Activated B cell treated with CpG ODN at 0.5 μM for 24 hours (primary cell): ENCODE measurements at regions not wholly inside any gene's neighbourhood (a gene's known extent, or its start where the extent isn't known, plus 50 kb on each side); places are given as distances from the start of the nearest gene placed in this dataset.

ENCODE experiments used
- ATAC-seq: fragments of 200-7000 bp; cut with Tn5 transposase; one replicate; pipeline ENCODE4 v1.10.0; 2021; ENCODE audit warnings: low read depth, mild to moderate bottlenecking, moderate library complexity
- CTCF ChIA-PET: fragments of 350-600 bp; sonication (Branson Sonifier 250); formaldehyde crosslinking; loops from one replicate; lab custom pipeline; 2021; ENCODE audit warnings: antibody characterized with exemption; lab: Charles Lee
- POLR2A ChIA-PET: fragments of 350-600 bp; sonication (Branson Sonifier 250); formaldehyde crosslinking; loops from one replicate; lab custom pipeline; 2021; ENCODE audit warnings: antibody characterized with exemption; lab: Charles Lee
- DNase-seq: peaks from one replicate; pipeline ENCODE4 v3.0.0; 2022
- H3K27ac Mint-ChIP-seq: one replicate; pipeline ENCODE4 v1.8.0; 2020; ENCODE audit warnings: mixed read lengths
- H3K27me3 Mint-ChIP-seq: one replicate; pipeline ENCODE4 v1.8.0; 2021; ENCODE audit warnings: mixed read lengths
- H3K36me3 Mint-ChIP-seq: one replicate; pipeline ENCODE4 v1.8.0; 2021; ENCODE audit warnings: low read depth, mixed read lengths
- H3K4me1 Mint-ChIP-seq: one replicate; pipeline ENCODE4 v1.8.0; 2021; ENCODE audit warnings: mixed read lengths
- H3K4me3 Mint-ChIP-seq: one replicate; pipeline ENCODE4 v1.8.0; 2020; ENCODE audit warnings: mild to moderate bottlenecking, mixed read lengths
- H3K9me3 Mint-ChIP-seq: one replicate; pipeline ENCODE4 v1.8.0; 2020; ENCODE audit warnings: mixed read lengths
- intact Hi-C: fragments of 100-400 bp; cut with micrococcal nuclease; formaldehyde crosslinking; loops from one replicate; pipeline ENCODE4 v1.15.1; 2024
- TF ChIP-seq, protein P1 (sequence below): fragments of 200-600 bp; IDR thresholded peaks from one replicate; pipeline ENCODE4 v1.8.0; 2022; ENCODE audit warnings: antibody characterized with exemption, mild to moderate bottlenecking

- H3K36me3 Mint-ChIP-seq, result no peaks in the 10 kb centered on the region
- no peaks in the 10 kb centered on the region for H3K4me1 Mint-ChIP-seq
- H3K4me3 Mint-ChIP-seq, result no peak overlapping the region
- TF ChIP-seq, protein P1, sequence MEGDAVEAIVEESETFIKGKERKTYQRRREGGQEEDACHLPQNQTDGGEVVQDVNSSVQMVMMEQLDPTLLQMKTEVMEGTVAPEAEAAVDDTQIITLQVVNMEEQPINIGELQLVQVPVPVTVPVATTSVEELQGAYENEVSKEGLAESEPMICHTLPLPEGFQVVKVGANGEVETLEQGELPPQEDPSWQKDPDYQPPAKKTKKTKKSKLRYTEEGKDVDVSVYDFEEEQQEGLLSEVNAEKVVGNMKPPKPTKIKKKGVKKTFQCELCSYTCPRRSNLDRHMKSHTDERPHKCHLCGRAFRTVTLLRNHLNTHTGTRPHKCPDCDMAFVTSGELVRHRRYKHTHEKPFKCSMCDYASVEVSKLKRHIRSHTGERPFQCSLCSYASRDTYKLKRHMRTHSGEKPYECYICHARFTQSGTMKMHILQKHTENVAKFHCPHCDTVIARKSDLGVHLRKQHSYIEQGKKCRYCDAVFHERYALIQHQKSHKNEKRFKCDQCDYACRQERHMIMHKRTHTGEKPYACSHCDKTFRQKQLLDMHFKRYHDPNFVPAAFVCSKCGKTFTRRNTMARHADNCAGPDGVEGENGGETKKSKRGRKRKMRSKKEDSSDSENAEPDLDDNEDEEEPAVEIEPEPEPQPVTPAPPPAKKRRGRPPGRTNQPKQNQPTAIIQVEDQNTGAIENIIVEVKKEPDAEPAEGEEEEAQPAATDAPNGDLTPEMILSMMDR, result no peak
- H3K27me3 Mint-ChIP-seq, result no peaks in the 10 kb centered on the region
- intact Hi-C loops, result no loop called here
- ChIA-PET CTCF (no interaction called here), POLR2A (no interaction called here)
- DNase-seq (no peak), ATAC-seq (no peak)
- H3K9me3 Mint-ChIP-seq, result no peaks in the 10 kb centered on the region
- H3K27ac Mint-ChIP-seq, result no peak overlapping the region
These were observed 91.7 kb upstream of the DSCAM start for GRCh38 chr21:40938611-40939010.

DNA sequence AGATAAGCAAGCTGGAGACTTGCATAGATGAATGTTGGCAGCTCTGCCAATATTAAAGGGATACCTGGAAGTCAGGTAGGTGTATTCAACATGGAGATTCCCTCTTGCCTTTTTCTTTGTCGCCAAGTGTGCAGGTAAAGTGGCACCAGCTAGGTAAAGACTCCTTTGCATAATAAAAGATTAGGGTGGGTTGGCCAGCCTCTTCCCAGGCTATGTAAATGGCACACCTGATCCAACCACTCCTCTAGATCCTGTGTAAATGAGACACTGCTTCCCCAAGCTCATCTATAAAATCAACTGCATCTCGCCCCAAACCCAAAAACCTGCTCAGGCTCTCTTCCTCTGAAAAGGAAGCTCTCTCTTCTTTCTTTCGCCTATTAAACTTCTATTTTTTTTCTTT lies 100.8 kb upstream of the DSCAM start:
- Mint-ChIP-seq H3K9me3 (peaks cover 18% of the 10 kb centered on the region), H3K4me1 (no peaks in the 10 kb centered on the region), H3K4me3 (no peak overlapping the region), H3K36me3 (no peaks in the 10 kb centered on the region), H3K27me3 (no peaks in the 10 kb centered on the region), H3K27ac (no peak overlapping the region)
- TF ChIP-seq, protein P1, result no peak
- ATAC-seq (no peak), DNase-seq (no peak)
- ChIA-PET POLR2A (no interaction called here), CTCF (no interaction called here)
- intact Hi-C loops, result no loop called here

GRCh38 chr21:40950970-40951369 lies 104.0 kb upstream of the DSCAM start:
- H3K36me3 Mint-ChIP-seq, result no peaks in the 10 kb centered on the region
- H3K4me3 Mint-ChIP-seq, result no peak overlapping the region
- TF ChIP-seq, protein P1, result no peak
- POLR2A ChIA-PET, result no interaction called here
- no peaks in the 10 kb centered on the region for H3K27me3 Mint-ChIP-seq
- H3K27ac Mint-ChIP-seq, result no peak overlapping the region
- no peak for DNase-seq
- CTCF ChIA-PET, result no interaction called here
- intact Hi-C loops, result no loop called here
- ATAC-seq, result no peak
- peaks cover 3% of the 10 kb centered on the region for H3K9me3 Mint-ChIP-seq
- H3K4me1 Mint-ChIP-seq, result no peaks in the 10 kb centered on the region

DNA sequence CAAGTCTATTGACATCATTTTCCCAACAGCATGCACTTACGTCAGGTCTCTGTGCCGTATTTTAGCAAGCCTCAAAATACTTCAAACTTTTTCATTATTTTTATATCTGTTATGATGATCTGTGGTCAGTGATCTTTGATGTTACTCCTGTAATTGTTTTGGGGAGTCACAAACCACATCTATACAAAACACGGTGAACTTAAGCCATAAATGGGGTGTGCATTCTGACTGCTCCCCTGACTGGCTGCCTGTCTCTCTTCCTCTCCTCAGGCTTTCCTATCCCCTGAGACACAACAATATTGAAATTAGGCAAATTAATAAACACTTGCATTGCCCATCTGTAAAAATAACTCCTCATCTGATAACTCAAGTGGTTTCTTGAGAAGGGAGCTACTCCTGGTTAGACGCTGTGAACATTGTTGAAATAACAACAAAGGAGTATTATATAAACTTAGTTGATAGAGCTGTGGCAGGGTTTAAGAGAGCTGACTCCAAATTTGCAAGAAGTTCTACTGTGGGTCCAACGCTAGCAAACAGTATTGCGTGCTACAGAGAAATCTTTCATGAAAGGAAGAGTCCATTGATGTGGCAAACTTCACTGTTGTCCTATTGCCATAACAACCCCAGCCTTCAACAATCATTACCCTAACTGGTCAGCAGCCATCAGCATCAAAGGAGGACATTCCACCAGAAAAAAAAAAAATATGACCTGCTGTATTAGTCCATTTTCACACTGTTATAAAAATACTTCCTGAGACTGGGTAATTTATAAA lies 105.8 kb upstream of the DSCAM start:
- Mint-ChIP-seq H3K4me1 (no peaks in the 10 kb centered on the region), H3K27me3 (peaks cover 3% of the 10 kb centered on the region), H3K9me3 (peaks cover 3% of the 10 kb centered on the region), H3K4me3 (no peak overlapping the region), H3K36me3 (no peaks in the 10 kb centered on the region), H3K27ac (no peak overlapping the region)
- ATAC-seq (no peak), DNase-seq (no peak)
- CTCF ChIA-PET, result no interaction called here
- POLR2A ChIA-PET, result no interaction called here
- TF ChIP-seq, protein P1, result no peak
- intact Hi-C loops, result no loop called here

DNA sequence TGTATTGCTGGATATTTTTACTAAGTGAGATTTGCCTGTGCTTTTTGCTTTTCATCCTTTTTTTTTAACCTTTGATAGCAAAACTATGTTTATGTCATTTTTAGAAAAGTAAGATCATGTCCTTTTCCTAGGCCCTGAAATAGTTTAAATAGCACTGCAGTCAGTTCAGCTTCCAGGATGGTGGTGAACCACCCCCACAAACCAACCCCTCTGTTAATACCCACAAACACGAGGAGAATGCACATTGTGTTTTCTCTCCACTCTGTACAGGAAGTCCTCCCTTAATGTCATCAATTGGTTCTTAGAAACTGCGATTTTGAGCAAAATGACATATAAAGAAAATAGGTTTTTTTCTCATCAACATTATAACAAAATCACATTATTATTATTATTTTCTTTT lies 117.7 kb upstream of the DSCAM start:
- H3K4me1 Mint-ChIP-seq, result no peaks in the 10 kb centered on the region
- intact Hi-C loops, result no loop called here
- ATAC-seq (no peak), DNase-seq (no peak)
- H3K36me3 Mint-ChIP-seq, result no peaks in the 10 kb centered on the region
- CTCF ChIA-PET, result no interaction called here
- no peak overlapping the region for H3K4me3 Mint-ChIP-seq
- H3K27ac Mint-ChIP-seq, result no peak overlapping the region
- TF ChIP-seq, protein P1, result no peak
- POLR2A ChIA-PET, result no interaction called here
- no peaks in the 10 kb centered on the region for H3K9me3 Mint-ChIP-seq
- peaks cover 2% of the 10 kb centered on the region for H3K27me3 Mint-ChIP-seq
